Fibroblast of the aortic adventitia (primary cell): ENCODE measurements at regions not wholly inside any gene's neighbourhood (a gene's known extent, or its start where the extent isn't known, plus 50 kb on each side); places are given as distances from the start of the nearest gene placed in this dataset.

Experiments used
- DNase-seq: peaks from one replicate; pipeline ENCODE4 v3.0.0-alpha.2; 2010; ENCODE audit warnings: low read depth
- H3K4me3 ChIP-seq: 2 replicates; pipeline ENCODE4 v1.5.1; 2011; ENCODE audit warnings: low read depth, mild to moderate bottlenecking, control low read depth, low read length, moderate library complexity
- CTCF ChIP-seq: IDR thresholded peaks from 2 replicates; pipeline ENCODE4 v1.5.1; 2011; ENCODE audit warnings: mild to moderate bottlenecking, low read length, control low read depth, inconsistent platforms; ENCODE audit not compliant: insufficient read depth

- TF ChIP-seq CTCF, result no peak
- H3K4me3 ChIP-seq, result no peak overlapping the region
- peak; percentile 35 for DNase-seq
These were observed 428.8 kb downstream of the ARHGEF28 start for GRCh38 chr5:74054641-74055421.

- no peak for TF ChIP-seq CTCF
- DNase-seq, result no peak
- no peak overlapping the region for H3K4me3 ChIP-seq
These were observed 428.1 kb downstream of the ARHGEF28 start for GRCh38 chr5:74054139-74054538.

- H3K4me3 ChIP-seq, result no peak overlapping the region
- no peak for DNase-seq
- no peak for TF ChIP-seq CTCF
These were observed 426.6 kb downstream of the ARHGEF28 start for GRCh38 chr5:74052441-74053221.

GRCh38 chr5:74051076-74051475 lies 425.1 kb downstream of the ARHGEF28 start:
- no peak for DNase-seq
- no peak for TF ChIP-seq CTCF
- H3K4me3 ChIP-seq, result no peak overlapping the region

GRCh38 chr5:74044936-74045335 lies 418.9 kb downstream of the ARHGEF28 start:
- no peak for DNase-seq
- no peak overlapping the region for H3K4me3 ChIP-seq
- no peak for TF ChIP-seq CTCF

GRCh38 chr5:74042959-74043358 lies 417.0 kb downstream of the ARHGEF28 start:
- DNase-seq, result peak; percentile 70
- H3K4me3 ChIP-seq, result no peak overlapping the region
- TF ChIP-seq CTCF, result no peak
